ENCODE measurements at regions not wholly inside any gene's neighbourhood (a gene's known extent, or its start where the extent isn't known, plus 50 kb on each side); places are given as distances from the start of the nearest gene placed in this dataset.

DNA sequence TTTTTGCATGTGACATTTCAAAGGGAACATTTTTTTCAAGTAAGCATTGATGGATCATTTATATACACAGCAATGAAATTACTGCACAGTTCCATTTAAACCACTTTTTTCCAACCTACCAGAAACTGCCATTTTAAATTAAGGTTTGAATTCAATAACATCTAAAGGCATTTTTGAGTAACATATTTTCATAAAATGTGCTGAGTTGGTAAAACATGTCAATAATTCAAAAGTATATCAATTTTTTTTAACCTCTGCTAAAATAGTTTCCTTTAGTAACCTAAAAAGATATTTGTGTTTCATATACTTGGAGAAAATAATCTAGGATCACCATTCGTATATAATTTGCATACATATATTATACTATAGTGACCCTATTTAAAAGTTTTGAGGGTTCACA lies 355.1 kb upstream of the KCNMB2 start:
- no peak overlapping the region for H3K4me3 ChIP-seq
- ATAC-seq: no peak
- in situ Hi-C loops (cut with MboI; ENCODE audit: low sequenced_read_pairs in 4 of 4) (no loop called here), intact Hi-C loops (cut with DNase I; ENCODE audit: low total_unique reads) (no loop called here)
- no peaks in the 10 kb centered on the region for H3K36me3 ChIP-seq
- no peak overlapping the region for H3K27ac ChIP-seq
- no peak for TF ChIP-seq CTCF (IDR thresholded peaks at IDR 0.05 in 4 of 5, conservative IDR thresholded peaks at IDR 0.05 in 1 of 5)
- H3K4me1 ChIP-seq: no peaks in the 10 kb centered on the region
- DNase-seq: no peak
- no peaks in the 10 kb centered on the region for H3K27me3 ChIP-seq
- H3K9me3 ChIP-seq: no peaks in the 10 kb centered on the region

GRCh38 chr3:178181784-178182183 lies 354.5 kb upstream of the KCNMB2 start:
- Histone ChIP-seq H3K27ac (no peak overlapping the region), H3K9me3 (no peaks in the 10 kb centered on the region), H3K27me3 (no peaks in the 10 kb centered on the region), H3K36me3 (no peaks in the 10 kb centered on the region), H3K4me1 (no peaks in the 10 kb centered on the region), H3K4me3 (no peak overlapping the region)
- intact Hi-C loops (cut with DNase I; ENCODE audit: low total_unique reads): no loop called here
- TF ChIP-seq POLR2A (IDR thresholded peaks at IDR 0.05) (no peak), CTCF (IDR thresholded peaks at IDR 0.05 in 4 of 5, conservative IDR thresholded peaks at IDR 0.05 in 1 of 5) (no peak)
- DNase-seq (no peak), ATAC-seq (no peak)
- in situ Hi-C loops (cut with MboI; ENCODE audit: low sequenced_read_pairs in 4 of 4): no loop called here

- intact Hi-C loops (cut with DNase I; ENCODE audit: low total_unique reads): no loop called here
- Histone ChIP-seq H3K9me3 (no peaks in the 10 kb centered on the region), H3K27me3 (no peaks in the 10 kb centered on the region), H3K4me3 (no peak overlapping the region), H3K36me3 (no peaks in the 10 kb centered on the region), H3K27ac (no peak overlapping the region), H3K4me1 (no peaks in the 10 kb centered on the region)
- TF ChIP-seq POLR2A (IDR thresholded peaks at IDR 0.05) (no peak), CTCF (IDR thresholded peaks at IDR 0.05 in 4 of 5, conservative IDR thresholded peaks at IDR 0.05 in 1 of 5) (no peak)
- in situ Hi-C loops (cut with MboI; ENCODE audit: low sequenced_read_pairs in 4 of 4): no loop called here
- ATAC-seq: no peak
- DNase-seq: no peak
These were observed 353.9 kb upstream of the KCNMB2 start for GRCh38 chr3:178182337-178182779.

DNA sequence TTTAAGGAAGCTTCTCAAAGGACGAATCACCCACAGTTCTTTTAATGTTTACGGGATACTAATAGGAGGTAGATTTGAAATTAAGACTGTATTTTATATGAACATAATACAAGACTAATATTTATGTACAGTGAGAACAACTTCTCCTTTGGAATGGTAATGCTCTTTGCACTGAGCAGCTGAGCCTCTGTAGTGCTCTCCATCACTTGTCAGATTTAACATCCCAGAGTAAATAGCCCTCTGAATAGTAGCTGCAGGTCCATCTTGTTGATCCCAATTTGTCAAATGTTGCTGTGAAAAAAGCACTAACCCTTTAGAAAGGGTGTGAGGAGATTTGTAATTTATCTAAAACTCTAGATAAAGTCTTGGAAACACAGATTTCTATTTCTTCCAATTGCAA lies 351.4 kb upstream of the KCNMB2 start:
- in situ Hi-C loops (cut with MboI; ENCODE audit: low sequenced_read_pairs in 4 of 4): no loop called here
- TF ChIP-seq CTCF (IDR thresholded peaks at IDR 0.05 in 4 of 5, conservative IDR thresholded peaks at IDR 0.05 in 1 of 5) (no peak), POLR2A (IDR thresholded peaks at IDR 0.05) (no peak)
- no peaks in the 10 kb centered on the region for H3K9me3 ChIP-seq
- intact Hi-C loops (cut with DNase I; ENCODE audit: low total_unique reads): no loop called here
- no peaks in the 10 kb centered on the region for H3K27me3 ChIP-seq
- H3K36me3 ChIP-seq: no peaks in the 10 kb centered on the region
- H3K4me3 ChIP-seq: no peak overlapping the region
- no peak overlapping the region for H3K27ac ChIP-seq
- ATAC-seq: no peak
- no peaks in the 10 kb centered on the region for H3K4me1 ChIP-seq
- DNase-seq: no peak

DNA sequence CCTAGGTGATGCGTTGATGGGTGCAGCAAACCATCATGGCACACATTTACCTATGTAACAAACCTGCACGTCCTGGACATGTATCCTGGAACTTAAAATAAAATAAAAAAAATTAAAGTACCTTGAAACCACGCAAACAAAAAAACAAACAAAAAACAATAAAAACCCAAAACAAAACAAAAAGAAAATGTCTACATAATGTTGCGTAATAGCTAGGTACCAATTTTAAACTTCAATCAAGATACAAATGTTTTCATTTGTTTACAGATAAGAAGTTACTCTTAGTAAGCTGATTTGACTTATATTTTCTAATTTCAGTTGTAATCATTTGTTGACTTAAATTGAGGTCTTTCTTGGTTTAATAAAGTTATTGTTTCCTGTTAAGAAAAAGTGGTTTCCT lies 349.6 kb upstream of the KCNMB2 start:
- Histone ChIP-seq H3K4me1 (no peaks in the 10 kb centered on the region), H3K27ac (no peak overlapping the region), H3K27me3 (no peaks in the 10 kb centered on the region), H3K4me3 (no peak overlapping the region), H3K9me3 (no peaks in the 10 kb centered on the region), H3K36me3 (no peaks in the 10 kb centered on the region)
- DNase-seq (no peak), ATAC-seq (no peak)
- in situ Hi-C loops (cut with MboI; ENCODE audit: low sequenced_read_pairs in 4 of 4) (no loop called here), intact Hi-C loops (cut with DNase I; ENCODE audit: low total_unique reads) (no loop called here)
- TF ChIP-seq POLR2A (IDR thresholded peaks at IDR 0.05) (no peak), CTCF (IDR thresholded peaks at IDR 0.05 in 4 of 5, conservative IDR thresholded peaks at IDR 0.05 in 1 of 5) (no peak)
